H1 (cell line): ENCODE measurements at regions not wholly inside any gene's neighbourhood (a gene's known extent, or its start where the extent isn't known, plus 50 kb on each side); places are given as distances from the start of the nearest gene placed in this dataset.

Experiments
- CHD2 ChIP-seq: IDR thresholded peaks from 2 replicates; pipeline ENCODE4 v1.6.1; 2012; ENCODE audit warnings: low read length, improper control_type of control experiment
- EGR1 ChIP-seq: IDR thresholded peaks from 2 replicates; pipeline ENCODE4 v1.6.1; 2011; ENCODE audit warnings: low read depth, low read length, borderline replicate concordance
- POU5F1 ChIP-seq: IDR thresholded peaks from 2 replicates; pipeline ENCODE4 v1.6.1; 2011; ENCODE audit warnings: low read depth, mild to moderate bottlenecking, low read length, moderate library complexity
- YY1 ChIP-seq: IDR thresholded peaks from 2 replicates; pipeline ENCODE4 v1.6.1; 2011; ENCODE audit warnings: low read depth, mild to moderate bottlenecking, low read length

- TF ChIP-seq YY1 (no peak), EGR1 (no peak), CHD2 (no peak), POU5F1 (no peak)
These were observed 300.9 kb downstream of the LMX1A start (continued) for GRCh38 chr1:165055581-165055980.
